ENCODE measurements at regions not wholly inside any gene's neighbourhood (a gene's known extent, or its start where the extent isn't known, plus 50 kb on each side); places are given as distances from the start of the nearest gene placed in this dataset.

DNA sequence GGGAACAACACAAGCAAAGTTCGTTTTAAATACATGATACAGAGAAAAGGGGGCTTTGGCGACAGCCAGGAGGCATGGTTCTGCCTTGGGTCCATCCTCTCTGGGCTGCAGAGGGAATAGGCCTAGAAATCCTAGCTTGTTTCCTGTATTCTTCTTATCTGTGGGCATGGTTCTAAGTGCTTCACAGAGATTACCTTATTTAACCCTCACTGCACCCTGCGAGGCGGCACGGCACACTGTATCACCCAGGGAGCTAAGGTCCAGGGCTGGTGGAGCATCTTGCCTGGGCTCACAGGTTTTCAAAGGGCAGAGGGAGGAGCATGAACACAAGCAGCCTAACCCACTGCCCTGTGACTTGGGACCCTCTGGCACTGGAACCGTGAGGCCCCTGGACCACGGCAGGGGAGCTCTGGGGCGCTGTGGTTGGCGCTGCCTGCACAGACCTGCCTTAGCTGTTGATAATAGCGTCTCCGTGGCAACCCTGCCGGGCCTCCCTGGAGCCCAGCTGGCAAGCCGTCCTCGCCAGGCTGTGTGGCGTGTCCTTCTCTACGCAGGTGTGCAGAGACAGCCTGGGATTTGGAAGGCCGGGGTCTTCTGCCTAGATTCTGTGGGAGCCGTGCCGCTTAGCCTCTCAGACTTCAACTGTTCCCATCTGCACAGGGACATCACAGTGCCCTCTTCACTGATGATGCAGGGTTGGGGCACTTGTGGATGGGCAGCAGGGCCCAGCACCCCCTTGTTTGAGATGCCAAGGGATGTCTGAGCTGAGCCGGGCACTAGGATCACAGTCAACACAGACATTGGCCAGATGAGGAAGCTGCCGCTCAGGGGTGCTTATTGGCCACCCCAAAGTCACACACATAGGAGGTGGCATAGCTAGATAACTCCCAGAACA, 154.6 kb upstream of the TLE3 start:
- no peak for DNase-seq (ENCODE audit: low read depth in 3 of 3)

DNA sequence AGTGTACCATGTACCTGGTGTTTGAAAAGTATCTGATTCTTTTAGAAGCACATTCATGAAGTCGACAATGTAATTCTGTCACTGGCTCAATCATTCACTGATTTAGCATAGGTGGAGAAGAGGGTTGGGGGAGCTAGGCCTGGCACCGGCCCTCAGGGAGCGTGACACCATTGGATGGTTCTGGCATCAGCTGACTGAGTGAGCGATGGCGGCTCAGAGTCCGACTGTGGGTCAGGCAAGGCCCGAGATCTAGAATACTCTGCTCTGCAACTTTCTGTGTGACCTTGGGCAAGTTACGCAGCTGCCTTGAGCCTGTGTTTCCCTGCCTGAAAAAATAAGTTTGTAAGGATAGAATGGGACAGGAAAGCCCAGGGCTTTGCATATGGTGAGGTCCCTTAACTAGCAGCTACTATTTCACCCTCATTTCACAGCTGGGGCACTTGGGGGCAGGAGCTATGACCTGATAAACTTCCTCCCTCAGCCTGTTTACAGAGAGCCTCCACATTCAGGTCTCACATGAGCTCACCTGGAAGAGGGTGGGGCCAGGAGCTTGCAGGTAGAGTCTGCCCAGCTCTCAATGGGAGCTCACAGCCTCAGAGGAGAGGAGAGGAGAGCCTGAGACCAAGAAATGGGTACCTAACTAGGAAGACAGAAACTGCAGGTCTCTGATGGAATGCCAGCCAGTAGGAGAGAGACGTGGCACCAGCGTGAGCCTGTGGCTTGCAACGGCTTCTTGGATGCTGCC, 153.7 kb upstream of the TLE3 start:
- DNase-seq (ENCODE audit: low read depth in 3 of 3): no peak

DNA sequence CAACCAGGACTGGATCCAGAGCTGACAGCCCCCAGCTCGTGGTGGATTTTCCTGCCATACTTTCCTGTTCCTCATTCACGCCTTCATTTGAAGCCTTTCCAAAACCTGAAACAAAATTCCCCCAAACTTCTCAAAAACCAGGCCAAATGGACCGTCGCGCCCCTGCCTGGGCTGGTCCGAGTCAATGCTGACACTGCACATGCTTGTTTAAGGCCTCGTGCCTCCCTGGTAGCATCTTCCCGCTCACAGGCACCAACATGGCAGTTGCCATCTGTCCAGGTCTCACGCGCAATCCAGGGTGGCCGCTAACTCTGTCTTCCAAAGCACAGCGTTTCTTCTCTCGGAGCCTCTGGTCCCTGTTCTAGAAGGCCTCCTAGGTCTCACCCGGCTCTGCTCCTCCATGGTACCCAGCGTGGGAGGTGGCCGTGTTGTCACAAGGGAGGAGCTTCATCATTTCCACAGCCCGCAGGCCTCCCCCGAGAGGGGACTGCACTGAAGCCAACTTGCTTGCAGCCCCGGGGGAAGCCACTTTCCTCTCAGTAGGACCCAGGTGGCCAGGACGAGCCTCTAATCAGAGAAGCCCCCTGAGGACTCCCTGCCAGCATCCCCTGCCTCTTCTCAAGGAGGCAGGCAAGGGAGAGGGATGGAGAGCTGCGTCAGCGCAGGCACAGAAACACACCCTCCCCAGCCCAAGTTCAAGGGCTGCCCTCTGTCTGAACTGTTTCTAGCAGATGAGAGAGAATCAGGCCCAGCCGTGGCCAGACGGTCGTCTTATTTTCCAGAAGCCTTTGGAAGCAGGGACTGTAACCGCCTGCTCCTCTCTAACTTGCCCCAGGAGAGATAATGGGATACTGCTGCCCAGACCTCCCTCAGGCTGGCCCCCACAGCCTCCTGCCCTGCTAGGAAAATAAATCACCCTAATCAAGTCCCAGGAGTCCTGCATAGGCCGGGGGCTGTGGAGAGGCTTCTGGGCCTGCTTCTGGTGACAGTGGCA, 152.8 kb upstream of the TLE3 start:
- DNase-seq (ENCODE audit: low read depth in 3 of 3): no peak

DNA sequence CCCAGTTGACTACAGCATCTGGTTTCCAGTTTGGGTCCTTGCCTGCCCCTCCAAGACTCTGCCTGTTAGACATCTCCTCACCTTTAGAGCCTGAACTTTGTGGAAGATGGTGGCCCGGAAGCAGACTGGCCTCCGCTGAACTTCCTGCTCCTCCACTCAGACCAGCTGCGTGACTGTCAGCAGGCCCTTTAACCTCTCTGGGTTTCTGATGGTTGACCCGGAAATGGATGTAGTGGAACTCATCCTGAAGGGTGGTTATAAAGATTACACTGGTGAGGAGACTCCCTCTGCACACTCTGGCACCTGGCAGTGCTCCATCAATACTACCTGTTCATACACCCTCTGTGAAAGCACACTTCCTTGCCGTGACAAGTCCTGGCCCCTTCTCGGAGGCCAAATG, 151.9 kb upstream of the TLE3 start:
- DNase-seq (ENCODE audit: low read depth in 3 of 3): no peak

DNA sequence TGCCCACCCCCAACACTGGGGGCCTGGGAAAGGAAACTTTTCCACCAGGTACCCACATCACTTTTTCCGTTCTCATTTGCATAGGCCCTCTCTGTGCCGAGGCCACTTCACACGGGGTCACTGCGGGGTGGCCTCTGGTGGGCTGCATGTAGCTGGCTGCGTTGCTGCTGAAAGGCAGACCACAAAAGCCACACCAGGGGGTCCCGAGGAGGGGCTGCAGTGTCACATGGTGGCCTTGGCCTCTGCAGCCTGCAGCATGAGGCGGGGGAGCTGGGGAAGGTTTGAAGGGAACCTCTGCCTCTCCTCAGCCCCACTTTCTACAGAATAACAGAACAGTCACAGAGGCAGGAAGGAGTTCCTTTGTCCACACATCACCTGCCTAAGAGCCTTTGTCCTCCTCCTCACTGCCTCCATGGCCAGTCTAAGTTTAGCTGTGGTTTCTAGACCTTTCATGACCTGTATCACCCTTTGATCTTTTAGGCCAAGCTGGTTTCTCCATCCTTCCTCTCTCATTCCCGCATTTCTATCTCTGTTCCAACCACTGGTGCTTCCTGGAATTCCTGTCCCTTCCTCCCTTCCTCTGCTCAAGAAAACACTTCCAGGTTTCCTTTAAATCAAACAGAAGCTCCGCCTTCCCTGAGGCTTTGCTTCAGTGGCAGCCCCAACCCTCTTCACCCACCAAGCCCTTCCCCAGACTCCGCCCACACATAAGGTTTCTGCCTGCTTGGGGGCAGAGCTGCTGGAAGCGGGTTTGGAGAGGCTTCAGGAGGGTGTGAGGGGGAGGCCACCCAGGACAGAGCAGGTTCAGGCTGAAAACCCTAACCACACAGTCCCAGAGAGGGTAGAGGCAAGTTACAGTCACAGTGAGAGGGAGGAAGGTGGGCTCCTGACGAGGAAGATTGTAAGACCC, 150.7 kb upstream of the TLE3 start:
- DNase-seq (ENCODE audit: low read depth in 3 of 3): no peak

DNA sequence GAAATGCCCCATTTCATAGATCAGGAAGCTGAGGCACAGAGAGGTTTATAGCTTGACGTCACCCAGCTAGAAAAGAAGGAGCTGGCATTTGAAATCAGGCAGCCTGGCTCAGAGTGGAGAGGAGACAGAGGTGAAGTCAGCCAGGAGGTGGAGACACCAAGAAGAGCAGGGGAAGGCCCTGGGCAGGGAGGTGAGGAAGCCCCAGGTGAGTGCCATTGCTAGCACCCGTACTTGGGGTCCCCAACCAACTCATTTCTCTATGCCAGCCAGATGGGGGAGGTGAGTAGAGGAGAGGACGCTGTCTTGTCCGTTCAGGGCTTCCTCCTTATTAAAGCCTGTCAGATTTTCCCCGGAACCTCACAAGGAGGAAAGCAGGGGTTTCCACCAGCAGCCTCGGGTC, 149.6 kb upstream of the TLE3 start:
- no peak for DNase-seq (ENCODE audit: low read depth in 3 of 3)

DNA sequence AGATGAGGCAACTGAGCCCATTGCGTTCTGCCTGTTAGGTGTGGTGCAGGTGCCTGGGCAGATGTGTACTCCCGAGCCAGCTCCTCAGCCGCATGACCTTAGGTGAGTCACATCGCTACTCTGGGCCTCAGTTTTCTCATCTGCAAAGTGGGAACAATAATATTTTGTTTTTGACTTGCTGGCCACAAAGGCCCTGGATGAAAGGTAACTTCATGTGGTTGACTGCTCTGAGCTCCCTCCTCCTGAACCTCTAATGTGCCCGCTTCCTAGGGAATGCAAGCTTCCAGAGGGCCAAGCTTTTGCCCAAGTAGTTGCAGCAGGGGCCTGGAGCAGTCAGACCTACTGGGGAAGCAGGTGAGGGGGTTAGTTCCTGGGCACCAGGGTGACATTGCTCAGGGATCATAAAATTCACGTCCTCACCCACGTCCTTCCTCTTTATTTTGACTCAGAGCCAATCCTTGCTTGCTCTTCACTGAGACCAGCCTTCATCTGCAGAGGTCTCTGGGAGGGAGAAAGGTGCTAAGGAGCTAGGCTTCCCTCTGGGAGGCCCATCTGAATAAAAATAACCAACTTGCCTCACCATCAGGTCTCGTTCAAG, 149.0 kb upstream of the TLE3 start:
- no peak for DNase-seq (ENCODE audit: low read depth in 3 of 3)

DNA sequence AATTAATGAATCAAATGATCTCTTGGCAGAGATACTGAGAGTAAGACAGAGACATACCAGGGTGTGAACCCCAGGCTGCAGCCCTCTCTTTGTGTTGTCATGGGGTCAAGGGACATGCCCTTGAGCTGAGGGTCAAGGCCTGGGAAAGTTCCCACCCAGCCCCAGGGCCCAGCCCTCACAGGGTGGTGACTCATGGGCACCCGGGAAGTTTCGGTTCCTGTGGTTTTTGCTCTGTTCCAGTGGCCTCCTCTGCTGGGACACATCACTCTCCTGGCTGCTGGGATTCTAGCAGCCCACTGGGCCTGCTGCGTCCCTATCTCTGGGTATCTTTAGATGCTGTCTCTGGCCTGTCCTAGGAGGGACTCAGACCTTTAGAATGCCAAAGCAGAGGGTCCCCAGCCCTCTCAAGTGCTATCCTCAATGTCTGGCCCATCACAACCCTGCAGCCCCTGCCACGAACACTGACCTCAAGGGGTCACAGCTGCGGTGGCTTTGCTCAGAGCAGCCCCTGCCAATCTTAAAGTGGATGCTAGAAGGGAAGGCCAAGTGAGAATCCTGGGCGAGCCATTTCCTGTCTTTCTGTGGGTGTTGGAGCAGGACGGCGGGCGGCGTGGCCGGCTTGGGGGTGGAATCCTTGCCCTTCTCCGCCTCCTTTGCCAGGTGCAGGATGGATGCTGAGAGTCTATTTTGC, 148.4 kb upstream of the TLE3 start:
- DNase-seq (ENCODE audit: low read depth in 3 of 3): no peak

DNA sequence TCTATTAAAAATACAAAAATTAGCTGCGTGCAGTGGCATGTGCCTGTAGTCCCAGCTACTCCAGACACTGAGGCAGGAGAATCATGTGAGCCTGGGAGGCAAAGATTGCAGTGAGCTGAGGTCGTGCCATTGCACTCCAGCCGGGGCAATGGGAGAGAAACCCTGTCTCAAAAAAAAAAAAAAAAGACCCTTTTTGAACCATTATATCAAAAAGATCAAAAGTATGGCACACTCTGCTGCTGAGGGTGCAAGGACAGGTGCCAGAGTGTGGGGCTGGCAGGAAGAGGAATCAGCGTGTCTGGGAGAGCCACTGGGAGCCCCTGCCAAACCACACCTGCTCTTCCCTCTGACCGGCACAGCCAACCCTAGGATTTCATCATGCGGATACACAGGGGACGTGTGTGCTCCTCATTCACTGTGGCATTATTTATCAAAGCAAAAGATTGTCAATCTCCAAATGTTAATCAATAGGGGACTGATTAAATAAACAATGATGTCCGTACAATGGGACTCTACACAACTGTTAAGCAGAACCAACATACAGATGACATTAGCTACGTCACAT, 147.3 kb upstream of the TLE3 start:
- DNase-seq (ENCODE audit: low read depth in 3 of 3): no peak

DNA sequence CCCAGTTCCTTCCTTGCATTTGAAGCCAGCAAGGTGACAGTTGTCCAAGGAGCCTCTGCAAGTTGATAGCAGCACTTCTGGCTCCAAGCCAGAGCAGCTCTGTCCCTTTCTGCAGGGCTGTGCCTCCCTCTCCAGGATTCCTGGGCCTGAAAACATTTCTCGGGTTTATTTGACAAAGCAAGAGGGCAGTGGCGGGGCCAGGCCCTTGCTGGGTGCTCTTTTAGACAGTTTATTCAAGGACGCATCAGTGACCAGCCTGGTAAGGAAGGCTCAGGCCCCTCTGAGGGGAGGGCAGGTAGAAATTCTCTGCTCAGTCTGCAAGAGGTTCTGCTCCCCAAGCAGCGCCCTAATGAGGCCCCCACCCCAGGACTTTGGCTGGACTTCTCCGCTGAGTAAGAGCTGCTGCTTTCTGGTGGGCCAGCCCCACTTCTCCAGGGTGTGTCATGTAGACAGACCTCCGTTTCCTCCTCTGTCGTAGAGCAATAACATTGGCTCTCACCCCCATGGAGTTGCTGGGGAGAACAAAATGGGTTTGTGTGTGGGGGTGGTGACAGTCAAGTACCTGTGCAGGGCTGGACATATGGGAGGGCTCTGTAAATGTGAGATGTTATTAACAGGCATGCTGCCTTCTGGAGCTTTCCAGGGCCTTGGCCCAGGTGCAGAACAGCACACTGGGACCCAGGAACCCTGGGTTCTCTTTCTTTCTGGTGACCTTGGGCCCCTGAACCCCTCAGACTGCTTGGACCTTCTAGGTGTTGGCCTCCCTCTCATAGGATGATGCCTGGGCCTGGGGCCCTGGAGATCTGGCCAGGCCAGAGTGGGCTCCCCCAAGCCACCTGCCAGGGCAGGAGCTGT, 146.2 kb upstream of the TLE3 start:
- DNase-seq (ENCODE audit: low read depth in 3 of 3): no peak

DNA sequence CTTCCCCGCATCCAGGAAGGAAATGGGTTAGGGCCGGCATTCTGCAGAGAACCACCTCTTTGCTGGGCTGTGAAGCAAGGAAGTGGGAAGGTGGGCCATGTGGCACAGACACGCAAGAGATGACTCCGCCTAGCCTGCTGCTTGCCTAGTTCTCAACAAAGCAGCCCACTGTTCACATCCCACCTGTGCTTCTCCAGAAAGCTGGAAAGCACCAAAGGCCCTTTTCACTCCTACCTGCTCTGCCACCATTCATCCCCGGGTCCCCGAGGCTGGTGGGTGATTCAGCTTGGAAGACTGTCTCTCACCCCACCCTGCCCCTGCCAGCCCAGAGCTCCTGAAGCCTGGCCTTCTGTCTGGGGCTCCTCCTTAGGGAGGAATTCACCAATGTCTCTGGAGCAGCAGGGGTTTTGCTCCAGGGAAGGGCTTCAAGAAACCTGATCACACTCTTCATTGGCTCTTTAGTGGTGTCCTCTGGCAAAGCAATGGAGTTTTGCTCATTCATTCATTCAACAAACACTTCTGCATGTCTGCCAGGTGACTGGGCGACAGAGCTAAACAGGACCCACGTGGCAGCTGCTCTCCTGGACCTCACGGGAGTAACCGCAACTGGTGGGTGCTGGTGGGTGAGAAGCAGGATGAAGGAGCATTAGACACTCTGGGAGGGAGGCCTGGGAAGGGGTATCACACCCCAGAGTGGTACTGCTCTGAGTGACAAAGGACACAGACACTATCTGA, 145.4 kb upstream of the TLE3 start:
- DNase-seq (ENCODE audit: low read depth in 3 of 3): no peak

DNA sequence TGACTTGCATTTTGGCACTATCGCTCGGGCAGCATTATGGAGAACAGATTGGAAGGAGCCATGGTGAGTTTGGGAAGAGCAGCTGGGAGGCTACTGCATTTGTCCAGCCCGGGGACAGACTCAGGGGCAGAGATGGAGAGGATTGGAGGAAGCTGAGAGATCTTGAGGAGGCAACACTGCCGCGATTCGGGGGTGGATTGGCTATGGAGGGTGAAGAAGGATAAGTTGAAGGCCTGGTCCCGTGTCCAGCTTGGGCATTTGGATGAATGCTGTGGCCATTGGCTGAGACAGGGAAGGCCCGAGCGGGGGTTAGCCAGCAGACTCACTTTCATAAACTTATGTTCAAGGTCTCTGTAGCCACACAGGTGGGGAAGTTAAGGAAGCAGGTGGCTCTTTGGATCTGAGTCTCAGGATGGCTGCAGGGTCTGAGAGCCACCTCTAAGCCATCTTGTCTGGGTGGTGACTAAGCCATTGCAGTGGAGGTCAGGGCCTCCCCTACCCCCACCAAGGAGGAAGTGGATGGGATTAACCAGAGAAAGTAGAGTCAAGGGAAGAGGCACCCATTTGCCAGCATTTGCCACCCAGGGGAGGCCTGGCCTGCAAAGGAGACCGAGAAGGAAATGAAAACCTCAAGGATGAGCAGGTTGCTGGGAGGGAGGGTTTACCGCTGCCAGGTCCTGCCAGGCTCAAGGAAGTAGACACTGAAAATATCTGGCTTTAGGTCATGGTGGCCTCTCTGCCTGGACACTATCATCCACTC, 144.0 kb upstream of the TLE3 start:
- no peak for DNase-seq (ENCODE audit: low read depth in 3 of 3)

DNA sequence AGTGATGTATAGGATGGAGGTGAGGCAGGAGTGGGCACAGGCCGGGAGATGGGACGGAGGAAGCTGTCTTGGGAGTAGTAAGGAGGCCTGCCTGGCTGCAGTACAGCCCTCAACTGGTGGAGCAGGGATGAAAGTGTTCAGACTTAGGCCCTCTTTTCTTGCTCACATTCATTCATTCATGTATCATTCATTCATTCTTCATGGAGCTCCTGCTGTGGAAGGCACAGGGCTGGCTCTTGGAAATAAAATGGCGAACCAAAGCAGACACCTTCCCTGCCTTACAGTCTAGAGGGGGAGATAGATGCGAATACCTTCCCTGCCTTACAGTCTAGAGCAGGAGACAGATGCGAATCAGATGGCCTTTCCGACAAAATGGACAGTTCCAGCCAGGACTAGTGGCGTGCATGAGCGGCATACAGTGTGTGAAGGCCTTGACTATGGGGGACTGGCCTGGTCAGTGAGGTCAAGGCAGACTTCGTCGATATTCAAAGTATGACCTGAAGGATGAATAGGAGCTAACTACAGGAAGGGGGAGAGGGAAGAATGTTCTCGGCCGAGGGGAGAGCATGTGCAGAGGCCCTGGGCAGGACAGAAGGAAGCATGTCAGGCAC, 143.2 kb upstream of the TLE3 start:
- no peak for DNase-seq (ENCODE audit: low read depth in 3 of 3)

DNA sequence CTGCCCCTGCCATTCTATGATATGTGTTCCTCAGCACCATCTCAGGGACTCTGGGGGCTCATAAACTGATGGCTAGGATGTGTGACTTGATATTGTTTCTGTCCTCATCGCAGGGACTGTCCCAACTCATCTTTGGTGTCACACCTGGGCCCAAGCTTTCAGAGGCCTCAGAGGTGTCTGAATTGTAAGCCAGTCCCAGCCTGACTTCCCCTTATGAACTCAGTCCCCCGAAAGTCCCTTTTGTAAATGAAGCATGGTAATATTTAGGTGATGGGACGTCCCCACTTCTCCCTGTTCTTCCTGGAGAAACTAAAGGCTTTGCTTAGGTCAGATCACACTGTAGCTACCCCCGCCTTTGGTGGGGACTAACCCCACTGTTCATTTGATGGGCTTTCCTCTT, 142.4 kb upstream of the TLE3 start:
- no peak for DNase-seq (ENCODE audit: low read depth in 3 of 3)

DNA sequence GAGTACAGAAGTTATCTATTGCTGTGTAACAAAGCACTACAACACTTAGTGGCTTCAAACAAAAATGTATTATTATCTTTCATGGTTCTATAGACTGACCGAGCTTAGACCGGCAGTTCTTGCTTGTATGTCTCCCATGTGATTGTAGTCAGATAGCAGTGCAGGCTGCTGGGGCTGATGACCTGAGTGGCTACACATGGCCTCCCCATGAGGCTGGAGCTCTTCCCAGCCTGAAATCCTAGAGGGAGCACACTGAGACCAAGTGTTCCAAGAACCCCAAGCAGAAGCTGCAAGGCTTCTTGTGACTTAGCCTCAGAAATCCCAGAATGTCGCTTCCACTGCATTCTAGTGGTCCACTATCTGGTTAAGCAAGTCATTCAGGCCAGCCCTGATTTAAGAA, 141.2 kb upstream of the TLE3 start:
- DNase-seq (ENCODE audit: low read depth in 3 of 3): no peak

DNA sequence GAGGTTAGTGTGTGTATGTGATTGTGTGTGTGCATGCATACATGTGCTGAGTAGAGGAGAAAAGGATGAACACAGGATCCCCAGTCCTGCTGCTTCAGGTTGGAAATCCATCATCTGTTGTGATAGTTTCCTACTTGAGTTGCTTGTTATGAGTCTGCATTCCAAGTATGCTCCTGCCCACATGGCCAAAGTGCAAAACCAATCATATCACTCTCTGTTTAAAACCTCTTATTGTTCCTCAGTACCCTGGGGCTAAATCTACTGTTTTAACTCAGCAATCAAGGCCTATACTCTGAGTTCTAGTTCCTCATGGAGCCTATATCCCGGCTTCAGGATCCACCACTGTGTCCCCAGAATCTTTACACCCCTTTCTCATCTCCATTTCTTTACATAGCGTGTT, 139.9 kb upstream of the TLE3 start:
- DNase-seq (ENCODE audit: low read depth in 3 of 3): no peak

Measured in stimulated activated CD4-positive, alpha-beta T cell treated with anti-CD3 and anti-CD28 coated beads, TNF-alpha, amount 100 ng/mL, for 24 hours (primary cell).